Astrocyte (in vitro differentiated cells and primary cell): ENCODE measurements at regions not wholly inside any gene's neighbourhood (a gene's known extent, or its start where the extent isn't known, plus 50 kb on each side); places are given as distances from the start of the nearest gene placed in this dataset.

Source experiments
- CTCF ChIP-seq: IDR thresholded peaks from 2 replicates; pipeline ENCODE4 v1.5.1; 2011; ENCODE audit warnings: low read depth, mild to moderate bottlenecking, inconsistent platforms, low read length, moderate library complexity; ENCODE audit not compliant: insufficient read depth
- EZH2 ChIP-seq: IDR thresholded peaks from 2 replicates; pipeline ENCODE4 v1.6.1; 2012; ENCODE audit warnings: mild to moderate bottlenecking, low read length, inconsistent platforms; ENCODE audit not compliant: insufficient read depth

- TF ChIP-seq CTCF (no peak), EZH2 (no peak)
Measured at GRCh38 chr17:63344383-63344782, 101.7 kb downstream of the CYB561 start.
